ENCODE measurements at regions not wholly inside any gene's neighbourhood (a gene's known extent, or its start where the extent isn't known, plus 50 kb on each side); places are given as distances from the start of the nearest gene placed in this dataset.

DNA sequence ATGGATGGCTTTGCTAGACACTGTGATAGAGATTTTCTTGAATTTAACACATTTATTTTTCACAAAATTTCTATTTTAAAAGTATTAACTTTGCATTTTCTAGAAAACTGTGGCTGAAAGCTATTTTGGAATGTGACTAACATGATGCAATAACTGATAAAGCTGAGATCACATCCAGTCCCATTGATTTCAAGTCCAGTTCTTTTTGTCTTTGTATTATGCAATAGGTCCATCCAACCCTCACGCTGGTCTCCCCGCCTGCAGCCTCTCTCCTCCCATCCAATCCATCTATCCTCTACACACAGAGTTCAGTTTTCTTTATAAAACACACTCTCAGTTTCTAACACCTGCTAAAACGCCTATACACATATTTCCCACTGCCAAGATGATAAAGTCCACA, 178.8 kb downstream of the CNTN3 start:
- TF ChIP-seq TAF1 (IDR thresholded peaks at IDR 0.05; ENCODE audit: low read depth), result no peak
- no peak for TF ChIP-seq EP300 (IDR thresholded peaks at IDR 0.05; ENCODE audit: borderline replicate concordance)
- TF ChIP-seq, protein P1, sequence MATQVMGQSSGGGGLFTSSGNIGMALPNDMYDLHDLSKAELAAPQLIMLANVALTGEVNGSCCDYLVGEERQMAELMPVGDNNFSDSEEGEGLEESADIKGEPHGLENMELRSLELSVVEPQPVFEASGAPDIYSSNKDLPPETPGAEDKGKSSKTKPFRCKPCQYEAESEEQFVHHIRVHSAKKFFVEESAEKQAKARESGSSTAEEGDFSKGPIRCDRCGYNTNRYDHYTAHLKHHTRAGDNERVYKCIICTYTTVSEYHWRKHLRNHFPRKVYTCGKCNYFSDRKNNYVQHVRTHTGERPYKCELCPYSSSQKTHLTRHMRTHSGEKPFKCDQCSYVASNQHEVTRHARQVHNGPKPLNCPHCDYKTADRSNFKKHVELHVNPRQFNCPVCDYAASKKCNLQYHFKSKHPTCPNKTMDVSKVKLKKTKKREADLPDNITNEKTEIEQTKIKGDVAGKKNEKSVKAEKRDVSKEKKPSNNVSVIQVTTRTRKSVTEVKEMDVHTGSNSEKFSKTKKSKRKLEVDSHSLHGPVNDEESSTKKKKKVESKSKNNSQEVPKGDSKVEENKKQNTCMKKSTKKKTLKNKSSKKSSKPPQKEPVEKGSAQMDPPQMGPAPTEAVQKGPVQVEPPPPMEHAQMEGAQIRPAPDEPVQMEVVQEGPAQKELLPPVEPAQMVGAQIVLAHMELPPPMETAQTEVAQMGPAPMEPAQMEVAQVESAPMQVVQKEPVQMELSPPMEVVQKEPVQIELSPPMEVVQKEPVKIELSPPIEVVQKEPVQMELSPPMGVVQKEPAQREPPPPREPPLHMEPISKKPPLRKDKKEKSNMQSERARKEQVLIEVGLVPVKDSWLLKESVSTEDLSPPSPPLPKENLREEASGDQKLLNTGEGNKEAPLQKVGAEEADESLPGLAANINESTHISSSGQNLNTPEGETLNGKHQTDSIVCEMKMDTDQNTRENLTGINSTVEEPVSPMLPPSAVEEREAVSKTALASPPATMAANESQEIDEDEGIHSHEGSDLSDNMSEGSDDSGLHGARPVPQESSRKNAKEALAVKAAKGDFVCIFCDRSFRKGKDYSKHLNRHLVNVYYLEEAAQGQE (IDR thresholded peaks at IDR 0.05; ENCODE audit: low read depth), result no peak
- TF ChIP-seq, protein P2, sequence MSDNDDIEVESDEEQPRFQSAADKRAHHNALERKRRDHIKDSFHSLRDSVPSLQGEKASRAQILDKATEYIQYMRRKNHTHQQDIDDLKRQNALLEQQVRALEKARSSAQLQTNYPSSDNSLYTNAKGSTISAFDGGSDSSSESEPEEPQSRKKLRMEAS (IDR thresholded peaks at IDR 0.05), result no peak
- TF ChIP-seq FOXM1 (IDR thresholded peaks at IDR 0.05; ENCODE audit: borderline replicate concordance, low read depth), result no peak
- no peak for TF ChIP-seq YY1 (IDR thresholded peaks at IDR 0.05; ENCODE audit: low read depth)
- TF ChIP-seq RAD21 (IDR thresholded peaks at IDR 0.05; ENCODE audit: low read depth), result no peak
- TF ChIP-seq, protein P3, sequence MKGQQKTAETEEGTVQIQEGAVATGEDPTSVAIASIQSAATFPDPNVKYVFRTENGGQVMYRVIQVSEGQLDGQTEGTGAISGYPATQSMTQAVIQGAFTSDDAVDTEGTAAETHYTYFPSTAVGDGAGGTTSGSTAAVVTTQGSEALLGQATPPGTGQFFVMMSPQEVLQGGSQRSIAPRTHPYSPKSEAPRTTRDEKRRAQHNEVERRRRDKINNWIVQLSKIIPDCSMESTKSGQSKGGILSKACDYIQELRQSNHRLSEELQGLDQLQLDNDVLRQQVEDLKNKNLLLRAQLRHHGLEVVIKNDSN (IDR thresholded peaks at IDR 0.05), result no peak
- no peak for TF ChIP-seq TCF12 (IDR thresholded peaks at IDR 0.05; ENCODE audit: low read depth)
- TF ChIP-seq CEBPB (IDR thresholded peaks at IDR 0.05), result no peak
- no peak for TF ChIP-seq EGR1 (IDR thresholded peaks at IDR 0.05)
- no peak for TF ChIP-seq NFIC (IDR thresholded peaks at IDR 0.05)
- TF ChIP-seq CREB1 (IDR thresholded peaks at IDR 0.05; ENCODE audit: low read depth), result no peak

Measured in Ishikawa (cell line).